Forelimb muscle (tissue), 1 donor: ENCODE measurements at regions not wholly inside any gene's neighbourhood (a gene's known extent, or its start where the extent isn't known, plus 50 kb on each side); places are given as distances from the start of the nearest gene placed in this dataset.
"Not testable (repeated sequence)": the region's sequence is repeated elsewhere in the genome, so short reads cannot be mapped to it uniquely, and the experiment has no call there.

ENCODE experiments used
- DNase-seq: peaks from one replicate; pipeline ENCODE4 v3.0.0-alpha.2; 2013; ENCODE audit warnings: low read depth

DNA sequence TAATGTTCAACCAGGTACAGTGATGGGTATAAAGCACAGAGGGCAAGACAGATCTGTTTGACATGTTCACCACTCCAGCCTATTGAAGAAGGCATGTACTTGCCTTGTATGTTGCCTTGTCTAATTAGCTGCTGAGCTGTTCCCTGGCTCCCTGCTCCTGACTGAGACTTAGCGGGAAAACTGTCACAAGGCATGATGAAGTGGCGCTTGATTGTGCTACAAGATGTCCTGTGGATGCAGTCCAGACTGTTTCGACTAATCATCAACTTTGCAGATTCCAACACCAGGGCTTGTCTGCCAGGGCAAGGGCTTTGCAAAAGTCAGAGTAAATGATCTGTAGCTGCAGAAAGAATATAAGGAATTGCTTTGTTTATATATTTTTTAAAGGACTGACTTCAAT is 136.2 kb upstream of the NRBF2 start:
- DNase-seq: no peak

DNA sequence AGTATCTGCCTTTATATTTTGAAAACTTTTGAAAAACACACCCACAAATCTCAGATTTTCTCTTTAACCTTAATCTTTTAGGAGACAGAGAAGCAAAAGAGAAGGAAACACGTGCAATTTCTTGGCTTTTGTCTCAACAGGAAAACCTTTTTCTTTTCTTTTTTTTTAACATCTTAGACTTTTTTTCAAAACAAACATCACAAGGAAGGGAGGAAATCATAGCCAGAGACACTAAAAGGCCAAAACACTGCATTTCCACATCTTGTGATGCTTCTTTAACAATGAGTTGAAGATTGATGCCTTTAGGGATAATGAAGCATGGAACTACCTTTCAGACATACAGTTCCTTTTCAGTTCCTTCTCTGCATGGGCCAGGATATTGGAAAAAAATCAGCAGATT is 136.6 kb upstream of the NRBF2 start:
- DNase-seq: no peak

DNA sequence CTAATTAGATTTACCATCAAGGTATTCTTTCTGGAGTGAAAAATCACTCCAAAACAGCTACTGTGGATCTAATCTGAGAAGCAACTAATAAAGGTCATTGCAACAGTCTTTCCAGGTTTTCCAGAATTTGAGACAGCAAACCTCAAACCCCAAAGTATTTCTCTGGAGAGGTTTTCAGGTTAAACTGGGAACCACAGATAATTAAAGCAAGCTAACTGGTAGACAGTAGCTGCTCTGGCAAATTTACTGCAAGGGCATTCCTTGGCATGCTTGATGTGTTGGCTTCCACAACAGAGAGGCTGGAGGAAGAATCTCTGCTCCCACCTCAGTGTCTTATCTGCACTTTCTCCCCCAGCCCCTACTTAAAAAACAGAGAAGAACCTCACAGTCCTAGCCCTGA is 140.0 kb upstream of the NRBF2 start:
- DNase-seq: no peak

DNA sequence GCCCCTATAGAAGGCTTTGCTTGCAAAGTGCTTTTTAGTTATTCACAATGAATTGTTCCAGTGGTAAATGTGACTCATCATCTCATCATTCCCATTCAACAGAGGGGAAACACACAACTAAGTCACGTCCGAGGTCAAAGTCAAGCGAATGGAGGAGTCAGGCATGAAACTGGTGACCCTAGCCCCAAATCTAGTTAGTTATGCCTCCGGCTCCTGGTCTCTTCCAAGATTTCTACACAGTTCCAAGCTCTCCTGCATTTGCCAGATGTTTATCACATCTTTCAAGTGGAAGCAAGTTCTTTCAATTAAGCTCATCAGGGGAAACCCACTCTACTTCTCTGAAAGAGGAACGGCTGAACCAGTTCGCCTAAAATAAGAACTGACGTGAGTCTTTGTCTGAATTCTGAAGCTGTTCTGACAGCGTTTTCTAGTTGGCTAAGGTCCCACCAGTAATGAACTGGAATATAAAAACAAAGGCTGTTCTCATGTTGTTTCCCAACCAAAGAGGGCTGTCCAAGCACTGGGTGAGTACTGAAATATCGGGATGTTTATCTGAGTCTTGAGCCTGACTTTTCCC is 140.9 kb upstream of the NRBF2 start:
- DNase-seq: peak; percentile 4

DNA sequence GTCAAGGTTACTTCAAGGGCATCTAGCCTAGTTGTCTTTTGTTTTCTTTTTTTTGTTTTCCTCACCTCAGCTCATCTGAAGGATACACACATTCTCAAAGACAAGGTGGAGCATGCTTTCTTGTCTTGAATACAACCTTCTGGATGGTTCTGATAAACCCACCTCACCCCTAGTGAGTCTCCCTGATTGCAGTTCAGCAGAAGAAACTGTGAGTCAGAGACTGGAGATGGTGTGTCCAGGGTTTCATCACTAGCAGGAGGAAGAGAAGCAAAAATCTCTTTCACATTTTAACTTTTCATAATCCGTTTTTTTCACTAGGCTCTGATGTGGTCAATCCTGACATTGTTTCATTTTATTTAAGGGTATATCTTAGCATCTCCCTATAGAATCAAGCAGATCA is 143.0 kb upstream of the NRBF2 start:
- DNase-seq: no peak

DNA sequence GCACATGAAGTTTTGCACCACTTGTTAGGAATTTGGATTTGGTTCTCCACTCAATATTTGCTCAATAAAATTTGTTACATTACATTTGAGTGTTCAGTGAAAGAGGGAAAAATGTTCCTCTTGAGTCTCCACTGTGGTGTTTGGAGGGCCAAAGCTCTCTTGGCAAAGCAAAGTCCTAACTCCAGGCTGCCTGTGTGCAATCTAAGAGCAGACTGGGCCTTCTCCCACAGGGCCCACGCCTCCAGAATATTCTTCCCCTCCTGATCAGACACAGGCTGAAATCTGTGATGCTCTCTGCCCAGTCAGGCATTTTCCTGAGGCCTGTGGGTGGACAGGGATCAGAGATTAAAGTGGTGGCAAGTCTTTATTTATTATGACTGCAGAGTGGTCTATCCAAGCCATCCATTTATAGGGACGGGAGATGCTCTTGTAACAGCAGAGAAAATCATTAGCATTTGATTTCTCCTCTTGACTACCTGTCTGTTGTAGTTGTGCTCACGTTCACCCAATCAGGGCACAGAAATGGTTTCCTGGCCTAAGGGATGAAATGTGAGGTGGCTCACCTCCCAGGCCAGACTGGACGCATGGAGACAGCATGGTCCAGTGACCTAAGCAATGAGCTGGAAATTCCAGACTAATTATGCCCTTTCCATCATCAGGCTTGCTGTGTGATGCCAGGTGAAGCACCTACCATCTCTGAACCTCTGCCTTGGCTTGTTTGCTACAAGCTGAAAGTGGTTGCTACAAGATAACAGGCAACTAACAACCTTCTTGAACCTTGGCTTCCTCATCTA is 147.1 kb upstream of the NRBF2 start:
- DNase-seq: no peak

DNA sequence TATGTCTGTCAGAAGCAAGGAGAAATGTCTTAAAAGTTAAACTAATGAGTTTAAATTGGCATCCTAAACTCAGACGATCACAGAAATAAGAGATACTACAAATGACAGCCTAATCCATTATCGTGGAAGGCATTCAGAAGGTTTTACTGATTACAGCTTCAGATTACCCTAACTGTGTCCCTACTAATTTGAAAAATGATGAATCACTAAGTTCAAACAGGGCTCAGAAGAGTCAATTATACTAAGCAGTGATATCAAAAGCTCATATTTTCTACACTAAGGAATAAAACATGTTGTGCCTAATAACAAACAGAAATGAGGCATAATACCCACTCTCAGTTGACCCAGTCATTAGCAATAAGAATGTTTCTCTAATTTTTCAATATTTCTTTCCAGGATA is 152.0 kb upstream of the NRBF2 start:
- no peak for DNase-seq

DNA sequence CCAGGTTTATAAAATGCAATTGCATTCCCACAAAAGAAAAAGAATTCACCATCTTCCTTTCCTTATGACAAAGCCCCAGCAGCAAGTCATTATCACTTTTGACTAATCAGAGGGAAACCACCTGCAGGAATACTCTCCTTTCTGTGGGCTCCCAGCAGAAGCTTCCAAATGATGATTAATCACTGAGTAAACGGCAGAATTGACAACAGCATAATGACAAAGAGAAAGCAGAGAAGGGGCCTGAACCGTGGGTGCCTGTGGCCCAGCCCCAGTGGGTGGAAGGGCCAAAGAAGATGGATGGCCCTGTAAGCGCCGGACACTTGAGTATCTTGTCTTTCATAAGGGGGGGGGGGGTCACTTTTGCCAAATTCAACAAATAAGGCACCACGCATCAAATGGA is 152.4 kb upstream of the NRBF2 start:
- no peak for DNase-seq

DNA sequence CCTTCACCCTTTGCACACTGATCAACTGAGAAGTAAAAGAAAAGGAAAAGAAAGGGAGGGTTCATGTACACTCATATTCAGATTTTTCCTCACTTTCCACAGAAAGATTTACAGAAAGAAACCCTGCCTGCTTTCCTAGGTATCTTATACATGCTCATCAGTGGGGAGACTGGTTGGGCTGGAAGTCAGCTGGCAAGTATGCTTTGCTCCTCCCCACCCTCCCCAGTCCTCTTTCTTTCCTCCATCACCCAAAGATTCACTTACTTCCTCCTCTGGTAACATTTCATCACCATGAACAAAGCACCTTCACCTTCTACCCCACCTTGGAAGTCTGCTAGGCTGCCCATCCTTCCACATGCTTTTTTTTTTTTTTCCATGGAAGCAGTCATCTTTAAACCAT is 153.2 kb upstream of the NRBF2 start:
- no peak for DNase-seq

DNA sequence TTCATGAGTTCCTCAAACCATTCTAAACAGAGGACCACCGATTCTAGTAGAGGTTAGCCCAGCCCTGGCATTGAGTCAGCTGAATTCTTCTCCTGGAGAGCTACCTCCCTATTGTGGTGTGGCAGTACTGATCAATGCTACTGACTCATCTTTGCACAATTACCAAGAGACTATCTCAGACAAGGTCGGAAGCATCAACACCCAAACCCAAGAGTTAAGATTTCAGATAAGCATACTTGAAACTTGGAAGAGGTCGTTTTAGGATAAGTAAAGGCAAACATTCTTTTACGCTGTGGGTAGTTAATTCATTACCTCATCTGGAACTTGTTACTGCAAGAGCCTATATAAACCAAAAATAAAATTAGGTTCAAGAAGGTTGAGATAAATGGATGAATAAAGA is 154.6 kb upstream of the NRBF2 start:
- DNase-seq: no peak

DNA sequence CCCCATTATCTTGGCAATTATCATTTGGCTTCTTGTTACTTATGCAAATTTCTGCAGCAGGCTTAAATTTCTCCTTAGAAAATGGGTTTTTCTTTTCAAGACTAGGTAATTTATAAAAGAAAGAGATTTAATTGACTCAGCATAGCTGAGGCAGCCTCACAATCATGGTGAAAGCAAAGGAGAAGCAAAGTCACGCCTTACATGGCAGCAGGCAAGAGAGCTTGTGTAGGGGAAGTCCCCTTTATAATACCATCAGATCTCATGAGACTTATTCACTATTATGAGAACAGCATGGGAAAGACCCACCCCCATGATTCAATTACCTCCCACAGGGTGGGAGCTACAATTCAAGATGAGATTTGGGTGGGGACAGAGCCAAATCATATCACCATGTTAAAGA is 158.3 kb upstream of the NRBF2 start:
- DNase-seq: not testable (repeated sequence)

DNA sequence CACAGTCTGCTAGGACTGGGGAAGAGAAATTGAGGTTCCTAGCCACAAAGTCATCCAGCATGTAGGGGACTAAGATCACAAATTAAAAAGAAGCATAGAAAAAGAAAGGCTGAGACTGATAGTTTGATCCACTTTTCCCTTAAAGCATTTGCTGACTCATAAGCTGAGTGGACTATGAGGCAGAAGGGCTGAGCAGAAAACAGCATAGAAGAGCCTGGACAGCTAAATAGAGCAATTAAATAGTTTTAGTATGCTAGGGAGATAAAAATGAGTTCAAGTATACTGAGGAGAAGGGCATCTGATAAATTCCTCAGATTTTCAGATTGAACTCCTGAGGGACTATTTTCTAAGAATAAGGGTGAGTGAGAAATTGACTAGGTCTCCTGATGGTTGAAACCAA is 155.9 kb upstream of the EGR2 start:
- DNase-seq: no peak

DNA sequence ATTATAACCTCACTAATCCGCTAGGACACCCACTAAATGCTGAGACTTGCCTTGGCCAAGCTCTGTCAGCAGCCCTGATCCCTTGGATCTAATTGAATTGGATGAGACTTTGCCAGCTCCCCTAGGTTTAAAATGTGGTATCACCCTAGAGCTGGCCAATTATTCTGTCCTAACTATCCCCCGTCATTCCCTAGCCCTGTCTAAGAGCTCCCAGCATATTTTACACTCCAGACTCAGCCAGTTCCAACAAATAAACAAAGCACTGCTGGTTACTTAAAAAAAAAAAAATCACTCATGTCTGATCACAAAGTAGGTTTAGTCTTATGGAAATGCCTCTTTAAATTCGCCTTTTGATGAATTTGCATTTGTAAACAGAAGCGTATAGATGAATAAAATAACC is 147.9 kb upstream of the EGR2 start:
- no peak for DNase-seq

DNA sequence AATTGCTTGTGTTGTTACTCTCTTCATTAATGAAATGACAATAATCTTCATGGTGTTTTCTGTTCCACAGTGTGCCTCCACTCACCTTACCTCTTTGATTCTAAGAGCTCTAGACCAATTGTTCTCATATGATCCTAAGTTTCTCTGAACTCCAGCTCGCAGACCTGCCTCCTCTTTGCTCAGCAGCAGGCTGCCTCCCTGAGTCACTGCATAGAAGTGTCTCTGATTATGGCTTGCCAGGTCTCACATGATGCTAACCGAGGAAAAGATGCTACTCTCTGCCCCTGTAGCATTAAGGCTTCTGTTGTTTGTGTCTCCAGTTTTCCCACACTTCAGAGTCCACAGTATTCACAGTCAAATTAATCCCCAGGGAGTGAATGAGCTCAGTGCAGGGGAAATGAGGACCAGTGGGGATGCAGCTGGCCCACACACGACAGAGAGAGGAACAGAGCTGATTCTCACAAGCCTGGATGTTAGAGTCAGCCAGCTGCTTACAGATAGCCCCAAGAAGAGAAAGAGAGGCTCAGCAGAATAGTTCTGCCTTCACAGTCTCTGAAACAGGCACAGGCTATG is 145.9 kb upstream of the EGR2 start:
- DNase-seq: peak; percentile 6

DNA sequence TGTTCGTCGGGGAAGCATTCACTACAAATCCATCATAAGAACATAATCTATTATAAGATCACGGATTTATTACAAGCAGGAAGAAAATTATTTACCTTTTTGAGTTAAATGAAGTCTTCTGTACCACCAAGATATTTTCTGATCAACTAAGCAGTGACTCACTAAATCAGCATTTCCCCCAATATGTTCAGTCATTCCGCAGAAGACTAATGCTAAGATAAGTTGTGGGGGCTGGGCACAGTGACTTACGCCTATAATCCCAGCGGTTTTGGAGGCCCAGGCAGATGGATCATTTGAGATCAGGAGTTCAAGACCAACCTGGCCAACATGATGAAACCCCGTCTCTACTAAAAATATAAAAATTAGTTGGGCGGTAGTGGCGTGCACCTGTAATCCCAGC is 144.2 kb upstream of the EGR2 start:
- no peak for DNase-seq

DNA sequence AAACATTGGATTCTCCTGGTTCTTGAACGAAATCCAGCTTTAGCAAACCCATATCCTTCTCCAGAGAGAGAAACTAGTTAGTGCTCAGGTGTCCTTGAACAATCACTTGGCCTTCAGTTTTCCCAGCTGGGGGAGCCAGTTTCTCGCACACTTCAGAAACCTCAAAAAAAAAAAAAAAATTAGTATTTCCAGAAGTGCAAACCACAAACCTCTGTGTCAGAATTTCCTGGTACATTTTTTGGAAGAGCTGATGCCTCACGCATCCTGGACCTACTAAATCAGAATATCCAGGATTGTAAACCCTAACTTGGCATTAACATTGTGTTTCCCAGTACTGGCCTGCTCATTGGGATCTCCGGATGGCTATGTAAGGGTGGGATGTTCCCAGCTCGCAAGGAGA is 143.4 kb upstream of the EGR2 start:
- DNase-seq: no peak

DNA sequence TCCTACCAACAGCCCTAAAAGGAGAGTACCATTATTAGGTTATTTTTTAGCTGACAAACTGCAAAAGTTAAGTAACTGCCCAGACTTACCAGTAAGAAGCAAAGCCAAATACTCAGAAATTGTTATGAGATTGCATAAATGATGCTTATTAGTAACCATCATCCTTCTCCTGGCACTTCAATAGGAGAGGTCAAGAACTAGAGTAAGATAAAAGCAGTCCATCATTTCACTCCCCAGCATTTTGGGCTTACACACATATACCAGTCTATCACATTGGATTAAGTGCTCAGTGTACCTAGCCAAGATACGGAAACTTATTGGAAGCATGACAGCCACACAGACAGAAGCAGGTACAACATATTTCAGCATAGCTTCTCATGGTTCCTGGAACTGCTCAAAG is 142.8 kb upstream of the EGR2 start:
- no peak for DNase-seq

DNA sequence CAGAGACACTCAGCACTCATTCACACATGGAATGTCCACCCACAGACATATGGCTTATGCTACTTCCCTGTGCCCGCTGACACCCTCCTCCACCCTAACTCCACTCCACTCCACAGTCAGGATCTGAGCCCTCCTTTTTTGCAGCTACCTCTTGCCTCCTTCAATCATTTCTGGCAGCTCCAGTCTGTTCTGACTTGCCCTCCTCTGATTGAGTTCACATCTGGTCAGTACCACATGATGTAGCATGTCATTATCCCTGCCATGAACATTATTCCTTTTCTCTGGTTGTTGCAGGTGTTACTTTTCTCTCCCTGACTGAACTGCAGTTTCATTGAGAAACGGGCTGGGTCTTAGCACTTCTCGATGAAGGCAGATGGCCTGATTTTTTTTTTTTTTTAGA is 130.1 kb upstream of the EGR2 start:
- DNase-seq: no peak

DNA sequence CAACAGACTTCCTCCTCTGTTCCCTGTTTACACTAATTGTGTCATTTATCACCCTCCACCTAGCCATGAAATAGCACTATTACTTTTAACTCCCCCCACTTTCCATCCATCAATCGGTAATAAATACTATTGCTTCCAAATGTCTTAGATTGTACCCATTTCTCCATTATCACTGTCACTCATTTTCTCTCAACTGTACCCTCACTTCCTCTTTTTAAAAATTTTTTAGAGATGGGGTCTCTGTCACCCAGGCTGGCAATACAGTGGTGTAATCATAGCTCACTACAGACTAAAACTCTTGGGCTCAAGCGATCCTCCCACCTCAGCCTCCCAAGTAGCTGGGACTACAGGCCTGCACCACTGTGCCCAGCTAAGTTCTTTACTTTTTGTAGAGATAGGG is 123.5 kb upstream of the EGR2 start:
- no peak for DNase-seq

DNA sequence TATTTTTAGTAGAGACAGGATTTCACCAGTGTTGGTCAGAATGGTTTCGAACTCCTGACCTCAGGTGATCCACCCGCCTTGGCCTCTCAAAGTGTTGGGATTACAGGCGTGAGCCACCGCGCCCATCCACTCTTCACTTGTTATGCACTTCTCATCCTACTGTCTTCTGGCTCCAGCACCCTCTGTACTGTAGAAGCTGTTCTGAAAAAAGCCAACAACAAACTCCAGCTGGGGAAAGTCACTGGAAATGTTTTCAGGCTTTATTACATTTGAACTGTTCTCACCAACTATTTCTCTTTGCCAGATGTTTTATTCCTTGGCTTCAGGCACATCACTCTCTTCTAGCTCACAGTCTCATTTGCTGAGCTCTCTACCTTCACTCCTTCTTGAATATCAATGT is 122.5 kb upstream of the EGR2 start:
- DNase-seq: no peak

DNA sequence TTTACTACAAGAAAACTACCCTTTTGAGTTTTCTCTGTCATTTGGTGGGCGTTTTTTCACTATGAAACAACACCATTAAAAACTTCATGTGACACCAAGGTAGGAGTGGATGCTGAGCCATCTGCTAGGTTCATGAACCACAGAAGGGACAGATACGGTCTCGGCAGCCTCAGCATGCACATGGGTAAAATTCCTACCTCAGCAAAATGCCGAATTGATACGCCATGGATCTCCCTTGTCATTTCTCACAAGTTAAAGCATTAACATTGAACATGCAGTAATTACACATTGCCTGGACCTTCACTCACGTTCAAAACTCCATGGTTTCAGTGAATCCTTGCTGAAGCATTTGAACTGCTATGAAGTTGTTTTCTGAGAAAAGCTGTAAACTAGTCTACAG is 121.5 kb upstream of the EGR2 start:
- no peak for DNase-seq

DNA sequence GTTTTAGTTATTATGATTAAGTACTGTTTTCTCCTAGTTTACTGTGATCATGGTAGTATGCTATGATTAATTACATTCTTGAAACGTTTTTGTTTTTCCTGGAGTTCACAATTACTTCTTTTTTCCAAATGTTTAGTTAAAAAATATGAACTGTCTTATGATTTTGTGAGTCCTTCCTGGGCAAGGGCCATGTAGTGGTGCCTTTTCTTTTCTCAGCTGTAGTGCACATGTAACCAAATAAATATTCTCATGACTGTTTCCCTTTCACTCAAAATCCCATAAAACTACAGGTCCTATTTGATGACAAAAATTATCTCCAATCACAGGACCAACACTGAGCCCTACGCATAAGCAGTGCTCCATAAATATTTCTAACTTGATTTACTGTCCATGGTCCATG is 118.9 kb upstream of the EGR2 start:
- DNase-seq: no peak

DNA sequence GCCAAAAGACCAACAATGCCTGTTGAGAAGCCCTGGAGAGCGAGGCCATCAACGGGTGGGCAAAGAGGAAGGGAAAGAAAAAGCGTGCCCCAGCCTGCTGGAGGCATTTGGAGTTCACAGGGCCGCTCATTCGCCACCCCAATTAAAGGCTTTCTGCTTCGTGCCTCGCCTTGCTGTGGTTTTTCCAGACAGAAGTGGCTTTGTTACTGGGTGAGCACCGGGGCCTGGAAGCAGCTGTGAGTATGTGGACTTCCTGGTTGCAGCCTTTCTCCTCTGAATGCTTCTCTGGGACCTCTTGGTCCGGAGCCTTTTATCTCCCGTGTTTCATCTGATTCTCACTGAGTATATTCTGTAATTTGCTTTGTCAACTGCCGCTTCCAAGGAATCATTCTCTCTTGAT is 118.1 kb upstream of the EGR2 start:
- DNase-seq: no peak

DNA sequence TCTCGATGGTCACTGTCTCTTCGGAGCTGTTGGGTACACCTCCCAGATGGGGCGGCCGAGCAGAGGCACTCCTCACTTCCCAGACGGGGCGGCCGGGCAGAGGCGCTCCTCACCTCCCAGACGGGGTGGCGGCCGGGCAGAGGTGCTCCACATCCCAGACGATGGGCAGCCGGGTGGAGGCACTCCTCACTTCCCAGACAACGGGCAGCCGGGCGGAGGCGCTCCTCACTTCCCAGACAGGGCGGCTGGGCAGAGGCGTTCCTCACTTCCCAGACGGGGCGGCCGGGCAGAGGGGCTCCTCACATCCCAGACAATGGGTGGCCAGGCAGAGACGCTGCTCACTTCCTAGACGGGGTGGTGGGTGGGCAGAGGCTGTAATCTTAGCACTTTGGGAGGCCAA is 112.6 kb upstream of the EGR2 start:
- not testable (repeated sequence) for DNase-seq
